ENCODE measurements at regions not wholly inside any gene's neighbourhood (a gene's known extent, or its start where the extent isn't known, plus 50 kb on each side); places are given as distances from the start of the nearest gene placed in this dataset.
"Not testable (repeated sequence)": the region's sequence is repeated elsewhere in the genome, so short reads cannot be mapped to it uniquely, and the experiment has no call there.

- DNase-seq (ENCODE audit: low read depth), result no peak
Observed at GRCh38 chr4:106869551-106869950, 166.6 kb downstream of the DKK2 start.

- no peak for DNase-seq (ENCODE audit: low read depth)
Observed at GRCh38 chr4:106868381-106869035, 167.6 kb downstream of the DKK2 start.

- DNase-seq (ENCODE audit: low read depth), result no peak
Observed at GRCh38 chr4:106864231-106864630, 171.9 kb downstream of the DKK2 start.

GRCh38 chr4:106854569-106855351 is 181.4 kb downstream of the DKK2 start:
- no peak for DNase-seq (ENCODE audit: low read depth)

- DNase-seq (ENCODE audit: low read depth), result no peak
Observed at GRCh38 chr4:106852426-106852825, 183.7 kb downstream of the DKK2 start.

GRCh38 chr4:106851726-106852125 is 184.4 kb downstream of the DKK2 start:
- no peak for DNase-seq (ENCODE audit: low read depth)

- no peak for DNase-seq (ENCODE audit: low read depth)
Observed at GRCh38 chr4:106850691-106851090, 185.4 kb downstream of the DKK2 start.

GRCh38 chr4:106835919-106836318 is 200.2 kb downstream of the DKK2 start:
- no peak for DNase-seq (ENCODE audit: low read depth)

GRCh38 chr4:106830879-106831278 is 205.2 kb downstream of the DKK2 start:
- DNase-seq (ENCODE audit: low read depth), result no peak

- no peak for DNase-seq (ENCODE audit: low read depth)
Observed at GRCh38 chr4:106818764-106819163, 217.3 kb downstream of the DKK2 start.

GRCh38 chr4:106816496-106816895 is 219.6 kb downstream of the DKK2 start:
- DNase-seq (ENCODE audit: low read depth), result no peak

- DNase-seq (ENCODE audit: low read depth), result no peak
Observed at GRCh38 chr4:106810122-106810521, 226.0 kb downstream of the DKK2 start.

GRCh38 chr4:106809076-106809475 is 227.0 kb downstream of the DKK2 start:
- no peak for DNase-seq (ENCODE audit: low read depth)

GRCh38 chr4:106806158-106806797 is 229.8 kb downstream of the DKK2 start:
- no peak for DNase-seq (ENCODE audit: low read depth)

- no peak for DNase-seq (ENCODE audit: low read depth)
Observed at GRCh38 chr4:106803083-106803482, 233.0 kb downstream of the DKK2 start.

GRCh38 chr4:106801386-106801785 is 234.7 kb downstream of the DKK2 start:
- no peak for DNase-seq (ENCODE audit: low read depth)

- DNase-seq (ENCODE audit: low read depth), result no peak
Observed at GRCh38 chr4:106796876-106797275, 239.2 kb downstream of the DKK2 start.

- DNase-seq (ENCODE audit: low read depth), result no peak
Observed at GRCh38 chr4:106795326-106795725, 240.8 kb downstream of the DKK2 start.

- DNase-seq (ENCODE audit: low read depth), result no peak
Observed at GRCh38 chr4:106793933-106794332, 242.2 kb downstream of the DKK2 start.

- no peak for DNase-seq (ENCODE audit: low read depth)
Observed at GRCh38 chr4:106775636-106776035, 260.5 kb downstream of the DKK2 start.

GRCh38 chr4:106774055-106774454 is 262.1 kb downstream of the DKK2 start:
- DNase-seq (ENCODE audit: low read depth), result not testable (repeated sequence)

GRCh38 chr4:106773076-106773905 is 262.8 kb downstream of the DKK2 start:
- no peak for DNase-seq (ENCODE audit: low read depth)

Data from activated T-cell treated with anti-CD3 and anti-CD28 coated beads for 48 hours (primary cell).